T47D (cell line): ENCODE measurements at regions not wholly inside any gene's neighbourhood (a gene's known extent, or its start where the extent isn't known, plus 50 kb on each side); places are given as distances from the start of the nearest gene placed in this dataset.
"Not testable (repeated sequence)": the region's sequence is repeated elsewhere in the genome, so short reads cannot be mapped to it uniquely, and the experiment has no call there.

Experiments
- DNase-seq, 2 experiments: peaks; one replicate each; pipeline versions ENCODE4 v3.0.0 to v3.0.0-alpha.2; 2011 to 2012; ENCODE audit warnings: low read depth in 1 of 2, low spot score in 1 of 2
- JUND ChIP-seq: IDR thresholded peaks from 2 replicates; pipeline ENCODE4 v1.6.1; 2012; ENCODE audit warnings: low read depth
- in situ Hi-C: cut with HindIII; loops from 2 replicates; pipeline ENCODE4 v1.10.0; 2016; ENCODE audit warnings: low sequenced_read_pairs, low pct_unique_long_range_greater_than_20kb

DNA sequence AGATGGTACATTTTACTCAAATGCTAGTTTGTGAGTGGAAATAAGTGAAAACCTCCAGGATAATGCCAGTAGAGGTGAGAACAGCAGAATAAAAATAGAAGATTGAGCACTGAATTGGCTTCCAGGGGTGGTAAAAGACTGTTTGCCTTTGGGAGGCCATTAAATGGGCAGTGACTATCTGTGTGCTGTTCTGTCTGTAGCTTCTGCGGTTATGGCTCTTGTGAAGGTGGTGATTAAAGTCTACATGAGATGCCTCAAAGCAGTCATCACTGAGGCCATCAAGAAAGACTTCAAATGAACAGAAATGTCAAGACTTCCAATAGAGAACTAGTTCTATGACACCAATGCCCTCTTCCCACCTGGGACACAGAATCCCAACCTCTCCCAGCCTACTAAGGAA is 108.8 kb downstream of the EFHB start:
- no peak for TF ChIP-seq JUND
- DNase-seq = no peak
- in situ Hi-C loops = no loop called here

DNA sequence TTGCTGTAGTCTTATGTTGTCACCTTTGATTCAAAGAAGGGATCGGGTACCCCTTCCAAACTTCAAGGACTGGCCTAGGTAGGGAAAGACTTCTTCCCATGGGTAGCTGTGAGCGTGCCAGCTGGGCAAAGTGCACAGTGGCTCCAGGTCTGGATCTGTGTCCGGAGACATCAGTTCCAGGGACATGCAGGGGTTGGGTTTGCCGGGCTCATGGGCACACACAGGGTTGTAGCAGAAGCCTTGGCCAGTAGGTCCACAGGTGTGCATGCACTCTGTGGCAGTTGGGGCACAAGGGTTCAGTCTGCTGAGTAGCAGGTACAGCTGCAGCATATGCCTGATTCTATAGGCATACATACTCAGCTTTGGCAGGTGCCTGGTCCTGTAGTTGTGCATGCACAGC is 111.2 kb downstream of the EFHB start:
- in situ Hi-C loops = no loop called here
- DNase-seq = no peak
- TF ChIP-seq JUND = no peak

DNA sequence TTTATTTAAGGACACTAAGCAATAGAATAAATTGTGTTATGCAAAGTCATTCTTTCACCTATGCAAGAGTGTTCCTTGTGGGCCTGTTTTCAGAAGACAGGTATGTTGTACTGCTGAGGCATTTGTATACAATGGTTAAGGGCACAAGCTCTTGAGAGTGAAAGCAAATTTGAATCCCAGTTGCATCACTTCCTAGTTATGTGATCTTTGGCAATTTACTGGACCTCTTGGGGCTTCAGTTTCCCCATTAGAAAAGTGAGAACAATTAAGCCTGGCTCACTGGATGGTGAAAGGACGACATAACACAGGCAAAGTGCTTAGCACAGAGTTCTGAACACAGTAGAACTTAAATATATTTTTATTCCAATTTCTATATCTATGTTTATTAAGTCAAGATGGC is 117.4 kb downstream of the EFHB start:
- in situ Hi-C loops = no loop called here
- DNase-seq = no peak
- no peak for TF ChIP-seq JUND

DNA sequence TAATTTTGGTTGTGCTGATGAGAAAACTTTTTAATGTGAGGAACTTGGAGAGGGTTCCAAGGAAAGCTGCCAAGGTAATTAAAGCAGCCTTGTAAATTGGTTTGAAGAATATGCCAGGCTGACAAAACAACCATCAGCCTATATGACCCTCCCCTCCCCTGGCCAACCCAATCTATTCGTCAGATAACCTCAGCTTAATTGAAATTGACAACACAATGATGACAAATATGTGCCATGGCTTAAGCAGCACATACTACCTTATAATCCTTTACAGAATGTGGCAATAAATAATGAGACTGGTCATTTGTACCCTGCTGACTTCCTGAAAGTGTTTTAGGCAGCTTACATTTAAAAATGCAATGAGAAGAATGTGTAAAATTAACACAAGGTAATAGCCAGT is 118.2 kb downstream of the EFHB start:
- DNase-seq = no peak
- no peak for TF ChIP-seq JUND
- in situ Hi-C loops = no loop called here

DNA sequence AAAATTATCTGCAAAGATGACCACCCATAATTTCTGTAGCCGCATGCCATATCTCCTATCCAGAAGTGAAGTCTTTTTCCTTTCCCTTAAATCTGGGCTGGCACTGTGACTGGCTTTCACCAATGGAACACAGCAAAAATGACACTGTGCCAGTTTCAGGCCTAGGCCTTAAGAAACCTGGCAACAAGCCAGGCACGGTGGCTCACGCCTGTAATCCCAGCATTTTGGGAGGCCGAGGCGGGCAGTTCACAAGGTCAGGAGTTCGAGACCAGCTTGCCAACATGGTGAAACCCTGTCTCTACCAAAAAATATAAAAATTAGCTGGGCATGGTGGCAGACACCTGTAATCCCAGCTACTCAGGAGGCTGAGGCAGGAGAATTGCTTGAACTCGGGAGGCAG is 120.3 kb downstream of the EFHB start:
- DNase-seq, in situ Hi-C loops: not testable (repeated sequence)

DNA sequence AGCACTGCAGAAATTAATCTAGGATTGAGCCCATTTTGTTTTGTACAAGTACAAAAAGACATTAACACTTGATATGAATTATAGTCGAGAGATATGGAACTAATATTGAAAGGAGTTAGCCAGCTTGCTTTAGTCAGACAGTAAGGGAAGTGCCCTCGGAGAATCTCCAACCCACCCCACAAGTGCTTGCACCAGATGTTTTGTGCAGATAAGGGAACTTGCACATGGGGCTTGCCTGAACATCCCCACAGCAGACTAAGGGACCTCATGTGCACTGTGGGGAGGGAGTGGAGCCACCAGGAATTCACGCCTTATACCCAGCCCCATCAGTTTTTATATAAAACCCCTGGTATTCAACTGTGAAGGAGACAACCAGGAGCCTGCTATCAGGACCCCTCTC is 122.3 kb downstream of the EFHB start:
- TF ChIP-seq JUND = no peak
- DNase-seq = no peak
- in situ Hi-C loops = no loop called here

DNA sequence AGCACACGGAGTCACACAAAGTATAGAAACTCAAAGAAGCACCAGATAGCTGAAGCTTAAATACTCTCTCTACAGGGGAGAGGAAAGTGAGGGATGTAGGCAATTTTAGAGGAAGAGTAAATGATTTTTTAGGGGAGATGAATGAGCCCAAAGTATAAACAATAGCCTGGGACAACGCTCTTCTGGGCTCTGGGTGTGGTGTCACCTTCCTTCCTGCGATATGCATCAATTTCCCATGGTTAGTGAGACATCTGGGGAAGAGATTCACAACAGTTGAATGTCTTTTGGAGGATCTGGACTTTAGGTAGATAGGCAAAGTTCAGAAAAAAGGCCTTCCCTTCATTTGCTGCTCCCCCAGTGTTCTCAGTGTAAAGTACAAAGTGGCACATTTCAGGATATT is 125.2 kb downstream of the EFHB start:
- no peak for TF ChIP-seq JUND
- no peak for DNase-seq
- in situ Hi-C loops = no loop called here

DNA sequence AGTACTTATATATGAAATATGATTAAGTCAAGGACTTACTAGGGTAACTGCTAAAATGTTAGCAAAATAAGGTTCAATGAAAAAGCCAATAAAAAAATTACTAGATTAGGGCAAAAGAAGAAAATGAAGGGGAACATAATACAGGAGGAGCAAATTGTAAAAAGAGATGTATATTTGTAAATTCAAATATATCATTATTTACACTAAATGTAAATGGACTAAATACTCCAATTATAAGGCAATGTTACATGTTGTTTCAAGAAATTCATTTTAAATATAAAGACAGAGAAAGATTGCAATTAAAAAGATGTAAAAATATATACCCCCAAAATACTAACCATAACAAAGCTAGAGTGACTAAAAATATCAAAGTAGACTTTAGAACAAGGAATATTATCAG is 134.1 kb downstream of the EFHB start:
- no peak for DNase-seq
- no peak for TF ChIP-seq JUND
- in situ Hi-C loops = no loop called here

DNA sequence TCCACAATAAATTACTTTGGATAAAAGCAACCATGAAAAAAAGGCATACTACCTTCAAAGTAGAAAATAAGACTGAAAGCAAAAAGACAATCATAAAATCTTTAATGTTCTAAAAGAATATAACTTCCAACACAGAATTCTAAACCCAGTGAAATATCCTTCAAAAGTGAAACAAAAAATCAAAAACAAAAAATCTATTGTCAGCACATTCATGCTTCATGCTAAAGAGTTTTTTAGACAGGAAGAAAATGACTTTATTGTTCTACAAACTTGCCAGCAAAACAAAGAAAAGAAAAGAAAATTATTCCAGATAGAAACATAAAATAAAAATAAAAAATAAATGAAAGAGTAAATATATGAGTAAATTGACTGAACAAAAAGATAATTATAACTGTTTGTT is 134.9 kb downstream of the EFHB start:
- in situ Hi-C loops = no loop called here
- no peak for TF ChIP-seq JUND
- DNase-seq = no peak

DNA sequence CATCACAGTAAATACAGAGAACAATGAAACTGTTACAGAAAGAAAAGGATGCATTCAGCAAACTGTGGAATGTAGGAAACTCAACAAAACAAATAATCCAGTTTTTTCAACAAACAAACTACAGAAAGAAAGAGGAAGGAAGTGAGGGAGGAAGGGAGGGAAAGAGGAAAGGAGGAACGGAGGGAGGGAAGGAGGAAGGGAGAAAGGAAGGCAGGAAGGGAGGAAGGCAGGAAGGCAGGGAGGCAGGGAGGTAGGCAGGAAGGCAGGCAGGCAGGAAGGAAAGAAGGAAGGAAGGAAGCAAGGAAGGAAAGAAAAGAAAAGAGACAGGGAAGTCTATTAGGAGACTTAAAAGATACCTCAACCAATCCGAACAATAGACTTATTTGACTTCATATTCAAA is 135.7 kb downstream of the EFHB start:
- in situ Hi-C loops = no loop called here

DNA sequence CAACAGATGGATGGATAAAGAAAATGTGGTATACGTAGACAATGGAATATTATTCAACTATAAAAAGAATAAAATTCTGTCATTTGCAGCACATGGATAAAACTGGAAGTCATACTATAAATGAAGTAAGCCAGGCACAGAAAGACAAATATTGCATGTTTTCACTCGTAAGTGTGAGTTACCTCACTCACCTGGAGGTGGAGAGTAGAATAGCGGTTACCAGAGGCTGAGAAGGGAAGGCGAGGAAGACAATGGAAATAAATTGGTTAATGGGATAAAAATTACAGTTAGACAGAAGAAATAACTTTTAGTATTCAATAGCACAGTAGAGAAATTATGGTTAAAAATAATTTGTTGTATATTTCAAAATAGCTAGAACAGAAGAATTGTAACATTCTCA is 141.6 kb downstream of the EFHB start:
- TF ChIP-seq JUND = no peak
- in situ Hi-C loops = no loop called here
- no peak for DNase-seq

More for the DNA sequence above, 135.7 kb downstream of the EFHB start:
- TF ChIP-seq JUND = no peak
- no peak for DNase-seq

DNA sequence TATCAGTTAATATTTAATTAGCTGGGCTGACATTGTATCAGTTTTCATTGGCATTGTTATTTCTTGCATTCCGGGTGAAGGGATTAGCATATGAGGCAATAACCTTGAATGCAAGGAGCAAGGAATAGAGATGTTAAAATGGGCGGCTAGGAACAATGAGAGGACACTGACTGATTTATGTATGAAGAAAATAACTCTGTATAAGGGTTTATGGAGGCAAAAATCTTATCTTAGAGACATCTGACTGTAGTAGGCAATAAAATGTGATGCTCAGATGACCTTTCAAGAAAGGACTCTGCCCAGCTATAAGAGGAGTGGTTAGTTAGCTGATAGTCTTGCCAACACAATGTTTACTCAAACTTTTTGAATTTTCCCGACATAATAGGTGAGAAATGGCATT is 158.3 kb downstream of the EFHB start:
- DNase-seq = no peak
- TF ChIP-seq JUND = no peak
- in situ Hi-C loops = no loop called here

DNA sequence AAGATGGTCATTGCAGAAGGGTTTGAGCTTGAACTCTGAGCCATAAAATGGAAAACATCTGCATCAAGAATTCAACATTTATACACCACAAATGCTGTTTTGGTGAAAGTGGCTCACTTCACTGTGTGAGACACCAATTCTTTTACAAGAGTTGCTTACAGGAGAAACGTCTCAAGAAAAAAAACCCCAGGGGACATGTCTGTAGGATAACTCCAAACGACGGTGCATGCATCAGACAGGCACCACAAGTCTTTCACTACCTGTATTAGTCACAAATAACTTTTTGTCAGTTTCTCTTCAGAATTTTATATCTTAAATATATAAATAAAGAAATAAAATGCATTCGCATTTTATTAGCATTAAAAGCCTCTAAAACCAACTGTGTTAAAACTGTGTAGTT is 164.3 kb downstream of the EFHB start:
- no peak for DNase-seq
- in situ Hi-C loops = no loop called here
- TF ChIP-seq JUND = no peak

DNA sequence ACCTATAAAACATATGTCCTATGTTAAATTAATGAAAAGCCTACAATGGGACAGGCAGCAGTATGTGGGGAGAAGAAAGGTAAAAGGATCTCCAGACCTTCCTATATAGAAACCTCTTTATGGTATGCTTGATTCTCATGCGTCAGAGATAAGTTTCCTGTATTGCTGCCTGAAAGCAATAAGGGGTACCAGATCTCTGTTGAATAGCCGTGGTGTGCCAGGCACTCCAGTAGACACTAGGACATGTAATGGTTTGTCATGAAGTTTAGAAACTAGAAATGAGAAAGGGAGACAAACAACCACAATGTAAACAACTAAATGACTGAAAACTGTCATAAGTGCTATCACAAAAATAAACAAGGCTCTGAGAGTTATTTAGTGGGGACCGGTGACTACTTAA is 168.1 kb downstream of the EFHB start:
- no peak for TF ChIP-seq JUND
- in situ Hi-C loops = no loop called here
- DNase-seq = no peak

DNA sequence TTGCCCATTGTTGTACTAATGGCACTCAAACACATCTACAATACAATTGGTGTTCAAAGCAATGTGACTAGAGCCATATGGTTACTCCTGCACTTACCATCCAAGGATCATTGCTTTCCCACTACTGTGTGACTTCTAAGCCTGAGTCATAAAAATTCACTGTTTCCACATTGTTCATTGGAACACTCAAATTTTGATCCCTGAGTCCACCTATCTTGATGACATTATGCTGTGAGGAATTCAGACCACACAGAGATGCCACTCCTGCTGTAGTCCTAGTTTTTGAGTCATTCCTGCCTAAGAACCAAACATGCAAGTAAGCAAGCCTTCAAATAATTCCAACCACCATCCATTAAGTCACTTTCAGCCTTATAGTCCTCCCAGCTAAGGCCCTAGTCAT is 176.2 kb downstream of the EFHB start:
- in situ Hi-C loops = no loop called here
- no peak for DNase-seq
- TF ChIP-seq JUND = no peak
